Testis (tissue), 2 donors: ENCODE measurements at regions not wholly inside any gene's neighbourhood (a gene's known extent, or its start where the extent isn't known, plus 50 kb on each side); places are given as distances from the start of the nearest gene placed in this dataset.

Experiments
- DNase-seq: peaks from one replicate; pipeline ENCODE4 v3.0.0-alpha.2; 2019
- H3K27ac ChIP-seq, 2 donors: fragments of 200-600 bp; sonication (generic); one replicate each; pipeline ENCODE4 v1.5.1; 2019
- H3K27me3 ChIP-seq: fragments of 200-600 bp; sonication (generic); one replicate; pipeline ENCODE4 v1.5.1; 2019
- H3K36me3 ChIP-seq: fragments of 200-600 bp; sonication (generic); one replicate; pipeline ENCODE4 v1.5.1; 2017; ENCODE audit warnings: low read depth; ENCODE audit errors: missing control alignments
- H3K4me1 ChIP-seq: fragments of 200-600 bp; sonication (generic); one replicate; pipeline ENCODE4 v1.5.1; 2019
- H3K4me3 ChIP-seq, 2 donors: fragments of 200-600 bp; sonication (generic); one replicate each; pipeline ENCODE4 v1.5.1; 2017 to 2019
- H3K9me3 ChIP-seq: fragments of 200-600 bp; sonication (generic); one replicate; pipeline ENCODE4 v1.5.1; 2017
- CTCF ChIP-seq, 3 experiments: fragments of 450-650 bp in 2 of 3; fragments of 200-600 bp in 1 of 3; sonication (generic) in 1 of 3; IDR thresholded peaks; one replicate each; pipeline ENCODE4 v1.5.1; 2016 to 2019; ENCODE audit warnings: antibody characterized with exemption in 3 of 3, mild to moderate bottlenecking in 2 of 3, moderate library complexity in 1 of 3
- POLR2A ChIP-seq: fragments of 450-650 bp; IDR thresholded peaks from one replicate; pipeline ENCODE4 v1.6.1; 2017; ENCODE audit warnings: antibody characterized with exemption, mild to moderate bottlenecking, moderate library complexity
- WGBS, 2 donors: methylation state at CpG; one replicate each; pipeline ENCODE4 v1.1.5; 2018; 5-methylcytosine and 5-hydroxymethylcytosine counted together
- intact Hi-C: fragments of 100-400 bp; cut with DNase I; formaldehyde crosslinking; loops from one replicate; pipeline ENCODE4 v1.15.1; 2023; ENCODE audit warnings: low total_unique reads

GRCh38 chr3:126274735-126275619, 82.2 kb downstream of the KLF15 start:
- no peak overlapping the region for H3K27ac ChIP-seq

DNA sequence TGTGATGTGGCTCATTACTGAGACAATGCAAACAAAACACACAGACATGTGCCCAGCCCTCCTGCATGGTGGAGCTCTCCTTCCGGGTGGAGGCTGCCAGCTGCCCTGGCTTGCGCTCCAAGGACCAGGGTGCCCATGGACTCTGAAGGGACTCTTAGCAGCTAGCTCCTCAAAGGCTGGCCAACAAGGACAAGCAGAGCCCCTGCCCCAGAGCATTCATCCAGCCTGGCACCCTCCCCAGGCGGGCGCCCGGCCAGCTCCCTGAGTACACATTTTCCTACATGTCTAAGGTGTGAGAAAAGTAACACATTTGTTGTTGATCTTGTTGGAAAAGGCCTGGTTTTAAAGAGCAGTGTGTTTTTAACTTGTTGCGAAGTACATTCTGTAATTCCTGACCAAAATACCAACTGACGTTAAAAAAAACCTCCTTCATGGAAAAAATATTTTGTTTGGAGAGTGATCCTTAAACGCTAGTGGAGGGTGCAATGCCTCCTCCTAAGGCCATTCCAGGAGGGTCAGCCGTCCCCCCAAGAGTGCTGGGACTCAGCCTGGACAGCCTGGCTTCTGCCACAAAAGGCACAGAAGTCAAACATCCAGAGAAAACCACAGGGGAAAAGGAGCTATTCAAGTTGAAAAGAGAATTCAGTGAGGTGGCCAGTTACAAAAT, 86.9 kb downstream of the KLF15 start:
- TF ChIP-seq CTCF (IDR thresholded peaks at IDR 0.05) (no peak), POLR2A (no peak)
- H3K27me3 ChIP-seq, result no peaks in the 10 kb centered on the region
- intact Hi-C loops, result no loop called here
- DNase-seq, result peak; percentile 56
- H3K27ac ChIP-seq, result peak overlapping the region; percentile 82 to 86
- H3K9me3 ChIP-seq, result no peaks in the 10 kb centered on the region
- H3K4me1 ChIP-seq, result peaks cover 36% of the 10 kb centered on the region
- H3K4me3 ChIP-seq, result no peak overlapping the region
- 25 to 33% methylated on average over 7 to 9 of the region's 9 CpGs for WGBS, 2 donors
- H3K36me3 ChIP-seq, result no peaks in the 10 kb centered on the region

More at GRCh38 chr3:126274735-126275619, 82.2 kb downstream of the KLF15 start:
- Histone ChIP-seq H3K4me1 (peaks cover 11% of the 10 kb centered on the region), H3K36me3 (no peaks in the 10 kb centered on the region), H3K9me3 (no peaks in the 10 kb centered on the region), H3K27me3 (no peaks in the 10 kb centered on the region), H3K4me3 (no peak overlapping the region)
- WGBS, 2 donors, result 82 to 92% methylated on average over 9 to 10 of the region's 10 CpGs
- intact Hi-C loops, result no loop called here
- DNase-seq, result no peak
- TF ChIP-seq POLR2A, result no peak
- no peak for TF ChIP-seq CTCF (IDR thresholded peaks at IDR 0.05)

- 70 to 91% methylated on average over 4 of the region's 4 CpGs for WGBS, 2 donors
- Histone ChIP-seq H3K4me1 (peaks cover 36% of the 10 kb centered on the region), H3K27ac (peak overlapping the region; percentile 82 to 86), H3K36me3 (no peaks in the 10 kb centered on the region), H3K9me3 (no peaks in the 10 kb centered on the region), H3K27me3 (no peaks in the 10 kb centered on the region), H3K4me3 (no peak overlapping the region)
- peak; percentile 34 for DNase-seq
- intact Hi-C loops, result loop anchor here (5.0 to 10.0 kb wide), 2 partner anchors 88 to 125 kb away; partner anchors contain the start of genes CFAP100 and KLF15
- TF ChIP-seq POLR2A, result no peak
- no peak for TF ChIP-seq CTCF (IDR thresholded peaks at IDR 0.05)
Observed at GRCh38 chr3:126269354-126269753, 87.9 kb downstream of the KLF15 start.

DNA sequence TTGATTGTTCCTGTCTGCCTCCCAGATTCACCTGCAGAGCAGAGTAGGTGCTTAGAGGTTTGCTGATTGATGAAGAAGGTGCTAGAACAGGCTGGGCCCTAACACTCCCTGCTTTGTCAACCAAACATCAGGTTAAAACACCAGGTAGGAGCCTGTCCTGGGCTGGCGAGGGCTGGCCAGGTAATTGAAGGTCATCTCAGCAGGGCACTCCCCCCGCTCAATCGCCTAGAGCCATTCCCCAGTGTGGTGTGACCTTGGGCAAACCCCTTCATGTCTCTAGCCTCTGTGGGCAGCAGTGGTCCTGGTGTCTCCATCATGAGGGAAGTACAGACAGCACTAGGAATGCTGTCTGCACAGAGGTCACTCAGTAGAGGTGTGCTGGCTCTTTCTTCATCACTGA, 88.3 kb downstream of the KLF15 start:
- DNase-seq, result no peak
- peak overlapping the region; percentile 82 to 86 for H3K27ac ChIP-seq

More for the DNA sequence above, 88.3 kb downstream of the KLF15 start:
- Histone ChIP-seq H3K27me3 (no peaks in the 10 kb centered on the region), H3K4me1 (peaks cover 36% of the 10 kb centered on the region), H3K36me3 (no peaks in the 10 kb centered on the region), H3K4me3 (no peak overlapping the region), H3K9me3 (no peaks in the 10 kb centered on the region)
- 82 to 83% methylated on average over 3 of the region's 3 CpGs for WGBS, 2 donors
- no peak for TF ChIP-seq POLR2A
- no peak for TF ChIP-seq CTCF (IDR thresholded peaks at IDR 0.05)
- intact Hi-C loops, result loop anchor here (5.0 to 10.0 kb wide), 2 partner anchors 88 to 126 kb away; partner anchors contain the start of genes CFAP100 and KLF15
